NCI-H146 (cell line): ENCODE measurements at regions not wholly inside any gene's neighbourhood (a gene's known extent, or its start where the extent isn't known, plus 50 kb on each side); places are given as distances from the start of the nearest gene placed in this dataset.
"Not testable (repeated sequence)": the region's sequence is repeated elsewhere in the genome, so short reads cannot be mapped to it uniquely, and the experiment has no call there.

ENCODE experiments used
- DNase-seq: peaks from one replicate; lab custom pipeline; 2025; lab: John Stamatoyannopoulos, UW

GRCh38 chr7:34487391-34488115, 170.5 kb upstream of the NPSR1 start:
- no peak for DNase-seq

- no peak for DNase-seq
These were observed 169.3 kb upstream of the NPSR1 start for GRCh38 chr7:34488766-34489165.

- no peak for DNase-seq
These were observed 166.1 kb upstream of the NPSR1 start for GRCh38 chr7:34491899-34492298.

GRCh38 chr7:34493752-34494151, 164.3 kb upstream of the NPSR1 start:
- DNase-seq = no peak

- DNase-seq = no peak
These were observed 160.8 kb upstream of the NPSR1 start for GRCh38 chr7:34497153-34497777.

- no peak for DNase-seq
These were observed 156.9 kb upstream of the NPSR1 start for GRCh38 chr7:34501156-34501555.

DNA sequence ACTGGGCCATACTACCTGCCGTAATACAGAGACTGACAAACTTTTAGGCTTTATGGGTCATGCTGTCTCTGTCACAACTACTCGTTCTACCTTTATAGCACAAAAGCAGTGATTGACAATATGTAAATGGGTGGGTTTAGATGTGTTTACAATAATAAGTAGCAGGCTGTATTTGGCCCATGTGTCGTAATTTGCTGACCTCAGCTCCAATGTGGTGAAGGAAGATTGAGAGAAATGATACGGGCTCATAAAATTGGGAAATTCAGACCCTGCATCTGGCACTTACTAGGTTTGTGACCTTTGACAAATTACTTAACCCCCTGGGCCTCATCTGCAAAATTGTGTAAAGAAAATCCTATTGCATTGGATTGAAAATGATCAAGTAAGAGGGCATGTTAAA, 150.8 kb upstream of the NPSR1 start:
- no peak for DNase-seq

GRCh38 chr7:34523226-34523918, 134.6 kb upstream of the NPSR1 start:
- DNase-seq = no peak

DNA sequence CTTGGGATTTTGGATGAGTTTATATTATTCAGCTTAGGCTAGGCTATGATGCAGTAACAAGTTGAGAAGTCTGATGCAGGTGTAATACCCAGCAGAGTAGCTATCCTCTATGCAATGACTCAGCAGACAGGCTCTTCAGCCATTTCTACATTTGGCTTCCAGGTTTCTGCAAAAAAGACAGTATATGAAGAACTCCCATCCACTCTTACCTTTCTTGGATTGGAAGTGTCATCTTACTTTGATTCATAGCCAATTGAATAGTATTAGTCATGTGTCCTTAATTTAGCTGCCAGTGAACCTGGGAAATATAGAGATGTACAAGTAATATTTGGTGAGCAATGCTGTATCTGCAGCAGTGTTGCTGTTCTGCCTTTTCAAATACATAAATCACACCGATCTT, 127.8 kb upstream of the NPSR1 start:
- no peak for DNase-seq

GRCh38 chr7:34539003-34539402, 119.0 kb upstream of the NPSR1 start:
- DNase-seq = no peak

- DNase-seq = no peak
These were observed 113.4 kb upstream of the NPSR1 start for GRCh38 chr7:34544621-34545020.

- no peak for DNase-seq
These were observed 107.0 kb upstream of the NPSR1 start for GRCh38 chr7:34550996-34551395.

DNA sequence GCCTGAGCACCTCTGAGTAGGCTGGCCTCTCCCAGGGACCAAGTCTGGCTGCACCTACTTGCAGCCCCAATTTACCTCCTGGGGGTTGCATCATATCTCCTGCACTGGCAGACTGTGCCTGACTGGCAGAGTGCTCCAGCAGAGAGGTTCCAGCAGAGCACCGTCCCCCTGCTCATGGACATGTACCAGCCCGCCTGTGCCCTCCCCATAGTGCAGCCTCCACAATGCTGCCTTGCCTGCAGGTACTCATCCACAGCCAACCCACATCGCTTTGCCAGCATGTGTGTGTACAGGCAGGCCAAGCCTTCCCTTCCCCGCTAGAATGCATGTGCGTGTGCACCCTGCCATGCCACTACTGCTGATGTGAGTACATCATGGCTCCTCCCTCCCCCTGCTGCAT, 105.5 kb upstream of the NPSR1 start:
- no peak for DNase-seq

DNA sequence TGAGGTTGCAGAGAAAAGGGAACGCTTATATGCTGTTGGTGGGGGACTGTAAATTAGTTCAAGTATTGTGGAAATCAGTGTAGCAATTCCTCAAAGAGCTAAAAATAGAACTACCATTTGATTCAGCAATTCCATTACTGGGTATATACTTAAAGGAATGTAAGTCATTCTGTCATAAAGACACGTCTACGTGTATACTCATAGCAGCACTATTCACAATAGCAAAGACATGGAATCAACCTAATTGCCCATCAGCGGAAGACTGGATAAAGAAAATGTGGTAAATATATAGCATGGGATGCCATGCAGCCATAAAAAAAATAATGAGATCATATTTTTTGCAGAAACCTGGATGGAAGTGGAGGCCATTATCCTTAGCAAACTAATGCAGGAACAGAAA, 100.0 kb upstream of the NPSR1 start:
- no peak for DNase-seq

- DNase-seq = no peak
These were observed 93.9 kb upstream of the NPSR1 start for GRCh38 chr7:34564091-34564490.

DNA sequence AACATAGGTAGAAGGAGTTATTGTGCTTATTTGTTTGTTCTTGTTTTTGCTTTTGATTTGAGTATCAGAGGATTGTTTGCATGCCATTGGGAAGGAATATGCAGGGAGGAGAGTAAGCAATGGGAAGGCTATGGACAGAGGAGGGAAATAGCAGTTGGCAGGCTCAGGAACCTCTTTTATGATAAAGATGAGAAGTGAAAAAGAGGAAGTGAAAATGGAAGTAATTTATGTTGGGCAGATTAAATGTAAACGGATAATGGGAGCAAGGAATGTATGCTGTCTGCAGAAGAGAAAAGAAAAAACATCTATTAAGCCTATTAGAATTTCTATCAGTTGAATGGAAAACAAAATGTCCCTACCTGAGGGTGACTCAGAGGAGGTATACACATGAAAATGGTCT, 90.1 kb upstream of the NPSR1 start:
- DNase-seq = no peak

DNA sequence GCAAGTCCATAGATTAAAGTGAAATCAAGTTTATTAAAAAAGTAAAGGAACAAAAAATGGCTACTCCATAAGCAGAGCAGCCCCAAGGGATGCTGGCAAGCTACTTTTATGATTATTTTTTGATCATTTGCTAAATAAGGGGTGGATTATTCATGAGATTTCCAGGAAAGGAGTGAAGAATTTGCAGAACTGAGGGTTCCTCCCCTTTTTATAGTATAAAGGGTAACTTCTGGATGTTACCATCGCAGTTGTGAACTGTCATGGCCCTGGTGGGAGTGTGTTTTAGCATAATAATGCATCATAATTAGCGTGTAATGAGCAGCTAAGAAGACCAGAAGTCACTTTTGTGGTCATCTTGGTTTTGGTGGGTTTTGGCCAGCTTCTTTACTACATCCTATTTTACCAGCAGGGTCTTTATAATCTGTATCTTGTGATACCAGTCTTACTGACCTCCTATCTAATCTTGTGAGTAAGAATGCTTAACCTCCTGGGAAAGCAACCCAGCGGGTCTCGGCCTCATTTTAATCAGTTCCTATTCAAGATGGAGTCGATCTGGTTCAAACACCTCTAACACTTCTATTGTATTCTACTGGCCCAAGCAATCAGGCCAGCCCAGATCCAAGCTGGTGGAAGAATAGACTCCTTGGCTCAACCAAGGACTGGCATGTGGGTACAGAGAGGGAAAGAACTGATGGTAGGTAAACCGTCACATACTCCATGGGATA, 87.9 kb upstream of the NPSR1 start:
- no peak for DNase-seq

GRCh38 chr7:34575006-34575405, 83.0 kb upstream of the NPSR1 start:
- DNase-seq = no peak

DNA sequence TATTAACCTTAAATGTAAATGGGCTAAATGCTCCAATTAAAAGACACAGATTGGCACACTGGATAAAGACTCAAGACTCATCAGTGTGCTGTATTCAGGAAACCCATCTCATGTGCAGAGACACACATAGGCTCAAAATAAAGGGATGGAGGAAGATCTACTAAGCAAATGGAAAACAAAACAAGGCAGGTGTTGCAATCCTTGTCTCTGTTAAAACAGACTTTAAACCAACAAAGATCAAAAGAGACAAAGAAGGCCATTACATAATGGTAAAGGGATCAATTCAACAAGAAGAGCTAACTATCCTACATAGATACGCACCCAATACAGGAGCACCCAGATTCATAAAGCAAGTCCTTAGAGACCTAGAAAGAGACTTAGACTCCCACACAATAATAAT, 80.1 kb upstream of the NPSR1 start:
- DNase-seq = not testable (repeated sequence)

GRCh38 chr7:34581698-34582097, 76.3 kb upstream of the NPSR1 start:
- DNase-seq = not testable (repeated sequence)

- no peak for DNase-seq
These were observed 73.5 kb upstream of the NPSR1 start for GRCh38 chr7:34584526-34584925.

DNA sequence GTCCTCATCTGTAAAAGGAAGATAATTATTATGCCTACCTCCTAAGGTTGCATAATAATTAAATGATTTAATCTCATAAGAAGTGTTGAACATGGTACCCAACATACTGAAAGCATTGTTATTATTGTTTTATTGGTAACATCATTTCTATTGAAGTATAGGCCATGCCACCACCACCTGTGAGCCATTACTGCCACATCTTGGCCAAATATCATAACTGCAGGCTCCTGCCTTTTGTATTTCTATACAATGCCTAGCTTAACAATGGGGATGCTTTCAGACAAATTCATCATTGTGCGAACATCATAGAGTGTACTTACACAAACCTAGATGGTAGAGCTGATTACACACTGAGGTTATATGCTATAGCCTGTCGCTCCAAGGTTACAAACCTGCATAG, 61.1 kb upstream of the NPSR1 start:
- DNase-seq = no peak
